ENCODE measurements at regions not wholly inside any gene's neighbourhood (a gene's known extent, or its start where the extent isn't known, plus 50 kb on each side); places are given as distances from the start of the nearest gene placed in this dataset.

DNA sequence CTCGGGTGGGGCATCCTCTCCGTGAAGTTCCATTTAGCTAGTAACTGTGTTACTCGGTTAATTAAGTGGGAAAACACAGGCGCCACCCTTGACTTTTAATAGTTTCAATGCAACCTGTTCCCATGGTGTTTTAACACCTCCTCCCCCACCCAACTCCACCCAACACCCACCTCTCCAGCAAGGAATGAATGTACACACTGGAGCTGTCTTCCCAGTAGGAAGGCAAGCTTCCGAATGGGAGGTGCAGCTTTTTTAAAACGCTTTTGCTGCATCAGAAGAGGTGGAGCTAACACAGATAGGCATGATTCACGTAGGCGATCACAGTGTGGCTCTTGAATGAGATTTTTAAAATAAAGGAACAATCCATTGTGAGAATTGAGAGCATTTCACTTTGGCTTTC lies 73.8 kb upstream of the AGAP1 start:
- TF ChIP-seq, protein P1, sequence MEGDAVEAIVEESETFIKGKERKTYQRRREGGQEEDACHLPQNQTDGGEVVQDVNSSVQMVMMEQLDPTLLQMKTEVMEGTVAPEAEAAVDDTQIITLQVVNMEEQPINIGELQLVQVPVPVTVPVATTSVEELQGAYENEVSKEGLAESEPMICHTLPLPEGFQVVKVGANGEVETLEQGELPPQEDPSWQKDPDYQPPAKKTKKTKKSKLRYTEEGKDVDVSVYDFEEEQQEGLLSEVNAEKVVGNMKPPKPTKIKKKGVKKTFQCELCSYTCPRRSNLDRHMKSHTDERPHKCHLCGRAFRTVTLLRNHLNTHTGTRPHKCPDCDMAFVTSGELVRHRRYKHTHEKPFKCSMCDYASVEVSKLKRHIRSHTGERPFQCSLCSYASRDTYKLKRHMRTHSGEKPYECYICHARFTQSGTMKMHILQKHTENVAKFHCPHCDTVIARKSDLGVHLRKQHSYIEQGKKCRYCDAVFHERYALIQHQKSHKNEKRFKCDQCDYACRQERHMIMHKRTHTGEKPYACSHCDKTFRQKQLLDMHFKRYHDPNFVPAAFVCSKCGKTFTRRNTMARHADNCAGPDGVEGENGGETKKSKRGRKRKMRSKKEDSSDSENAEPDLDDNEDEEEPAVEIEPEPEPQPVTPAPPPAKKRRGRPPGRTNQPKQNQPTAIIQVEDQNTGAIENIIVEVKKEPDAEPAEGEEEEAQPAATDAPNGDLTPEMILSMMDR (IDR thresholded peaks at IDR 0.05), result no peak
- TF ChIP-seq POLR2A (IDR thresholded peaks at IDR 0.05) (no peak), POLR2AphosphoS5 (IDR thresholded peaks at IDR 0.05) (no peak), EP300 (IDR thresholded peaks at IDR 0.05; ENCODE audit: low read depth) (no peak)
